ENCODE measurements at regions not wholly inside any gene's neighbourhood (a gene's known extent, or its start where the extent isn't known, plus 50 kb on each side); places are given as distances from the start of the nearest gene placed in this dataset.

DNA sequence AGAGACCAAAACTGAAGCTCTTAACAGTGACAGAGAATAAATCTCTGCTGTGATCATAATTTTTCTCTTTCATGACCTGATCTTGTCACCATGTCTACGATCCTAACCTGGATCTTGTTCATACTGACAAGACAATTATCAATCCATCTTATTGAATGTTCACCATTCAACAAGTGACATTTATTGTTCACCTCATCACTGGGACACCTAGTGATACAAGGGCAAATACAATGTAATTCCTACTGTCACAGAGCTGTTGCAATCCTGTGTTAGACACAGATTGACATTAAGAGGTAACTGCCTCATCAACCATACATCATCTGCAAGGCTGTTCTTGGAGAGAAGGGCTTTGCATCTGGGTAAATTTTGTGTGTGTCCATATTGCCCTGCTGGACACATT lies 942.4 kb upstream of the PRR20A start:
- DNase-seq (ENCODE audit: low read depth) = no peak

DNA sequence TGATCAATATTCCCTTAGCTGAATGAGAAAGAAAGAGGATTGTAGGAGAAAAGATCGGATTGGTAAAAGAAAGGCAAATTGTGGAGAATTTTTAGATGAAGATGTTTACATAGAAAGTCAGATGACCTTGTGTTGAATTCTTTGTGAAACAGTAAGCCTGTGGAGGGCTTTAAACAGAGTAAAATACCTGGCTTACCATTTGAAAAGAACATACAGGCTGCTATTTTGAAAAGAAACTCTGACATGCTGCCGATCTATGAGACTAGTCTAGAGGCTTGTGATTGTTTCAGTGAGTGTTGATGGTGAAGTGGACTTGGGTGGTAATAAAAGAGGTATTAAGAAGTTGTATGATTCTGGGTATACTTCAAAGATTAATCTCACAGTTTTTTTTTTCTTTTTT lies 938.9 kb upstream of the PRR20A start:
- DNase-seq (ENCODE audit: low read depth) = no peak

DNA sequence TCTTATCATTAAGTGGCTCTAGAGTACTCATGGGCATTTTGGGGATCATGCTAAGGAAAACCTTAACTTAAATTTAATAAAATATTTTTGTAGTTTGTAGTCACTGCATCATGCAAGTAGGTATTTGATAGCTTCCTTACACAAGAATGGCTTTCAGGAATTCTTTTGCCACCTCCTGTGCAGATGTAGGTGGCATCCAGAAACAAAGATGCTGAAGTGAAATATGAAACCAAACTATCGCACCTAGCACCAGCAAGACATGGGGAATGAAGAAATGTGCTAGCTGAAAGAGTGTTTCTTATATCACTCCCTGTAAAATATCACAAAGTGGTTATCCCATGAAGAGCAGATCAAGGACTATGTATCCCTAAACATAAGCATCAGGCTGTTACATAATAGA lies 924.5 kb upstream of the PRR20A start:
- DNase-seq (ENCODE audit: low read depth) = no peak

DNA sequence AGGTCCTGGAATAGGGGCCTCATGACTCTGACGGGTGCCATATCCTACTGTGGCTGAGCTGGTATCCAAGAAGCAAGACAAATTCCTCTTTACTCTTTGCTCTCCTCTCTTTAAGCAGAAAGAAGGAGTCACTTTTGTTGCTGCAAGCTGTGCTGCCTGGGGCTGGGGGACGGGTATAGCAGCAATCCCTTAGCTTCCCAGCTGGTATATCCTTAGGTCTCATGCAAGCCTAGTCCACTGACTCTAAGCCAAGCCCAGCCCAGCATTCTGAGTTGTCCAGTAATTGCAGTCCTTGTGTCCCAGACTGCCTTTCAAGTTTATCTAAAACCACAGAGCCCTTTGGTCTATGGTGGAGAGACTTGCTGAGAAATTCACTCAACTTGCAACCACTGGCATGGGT lies 893.0 kb upstream of the PRR20A start:
- no peak for DNase-seq (ENCODE audit: low read depth)

DNA sequence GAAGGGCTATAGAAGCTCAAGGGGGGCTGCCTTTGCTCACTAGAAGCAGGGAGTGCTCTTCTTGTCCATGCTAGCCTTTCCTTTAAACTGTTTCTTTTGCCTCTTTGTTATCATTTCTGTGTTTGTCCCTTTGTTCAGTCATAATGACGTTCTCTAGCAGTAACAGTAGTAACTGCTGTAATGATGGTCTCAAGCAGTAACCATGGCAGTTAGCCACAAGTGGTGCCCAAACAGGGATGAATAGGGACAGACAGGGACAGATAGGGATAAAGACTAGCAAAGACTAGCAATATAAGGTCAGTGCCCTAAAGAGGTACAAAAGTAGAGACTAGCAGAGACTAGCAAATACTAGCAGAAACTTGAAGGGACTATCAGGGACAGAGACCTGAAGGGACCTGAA lies 869.0 kb upstream of the PRR20A start:
- no peak for DNase-seq (ENCODE audit: low read depth)

DNA sequence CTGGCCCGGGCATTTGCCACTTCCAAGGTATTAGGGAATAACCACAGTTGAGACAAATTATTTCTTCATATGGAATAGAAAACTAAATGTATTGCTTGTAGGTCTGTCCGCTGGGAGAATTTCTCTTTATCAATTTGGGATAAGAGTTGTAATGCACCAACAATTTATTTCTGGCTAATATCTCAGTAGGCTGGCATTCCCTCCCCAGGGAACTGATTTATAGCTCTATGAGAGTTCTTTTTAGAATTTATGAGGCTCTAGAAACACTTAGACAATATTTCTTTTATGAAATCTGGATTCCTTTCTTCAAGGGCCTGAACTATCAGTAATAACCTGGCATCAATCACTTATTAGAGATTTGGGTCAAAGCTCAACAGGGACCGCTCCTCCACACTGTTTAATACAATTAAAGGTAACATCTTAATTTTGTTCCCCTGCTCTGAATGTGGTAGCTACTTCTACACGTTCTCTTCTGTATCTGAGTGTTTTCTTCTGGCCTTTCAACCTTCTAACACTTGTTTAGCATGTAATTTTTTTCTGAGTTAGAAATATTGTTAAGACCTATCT lies 857.4 kb upstream of the PRR20A start:
- DNase-seq (ENCODE audit: low read depth) = no peak

DNA sequence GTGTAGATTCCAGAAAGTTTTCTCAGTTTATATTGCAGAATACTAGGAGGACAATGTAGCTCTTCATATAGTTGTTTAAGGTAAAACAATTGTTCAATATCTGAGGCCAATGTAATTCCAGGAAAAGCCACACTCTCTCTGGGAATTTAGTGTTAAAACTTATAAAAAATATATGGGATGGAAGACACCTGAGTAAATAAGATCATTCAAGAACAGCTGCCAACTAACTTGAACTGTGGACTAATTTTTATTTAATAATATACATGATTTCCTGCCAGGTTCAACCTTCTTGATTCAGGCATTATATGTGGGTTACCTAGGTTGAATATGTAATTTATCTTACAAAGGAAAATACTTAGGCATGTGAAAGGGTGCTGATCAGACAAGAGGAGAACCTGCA lies 841.1 kb upstream of the PRR20A start:
- no peak for DNase-seq (ENCODE audit: low read depth)

DNA sequence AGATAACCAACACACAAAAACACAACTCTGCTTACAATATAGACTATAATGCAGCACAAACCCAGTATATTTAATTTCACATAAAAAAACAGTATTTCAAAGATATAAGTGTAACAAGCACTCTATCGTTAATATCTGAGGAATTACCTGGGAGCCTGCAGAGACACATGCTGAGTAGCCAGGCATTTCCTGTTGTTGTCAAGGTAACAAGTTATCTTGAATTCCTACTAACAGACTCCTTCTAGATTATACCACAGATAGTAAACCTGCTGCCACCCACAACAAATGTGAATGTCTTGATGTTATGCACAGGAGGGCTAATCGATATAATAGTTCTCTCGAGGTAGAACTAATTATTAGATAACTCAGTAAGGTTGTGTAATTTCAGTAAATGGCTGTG lies 826.0 kb upstream of the PRR20A start:
- DNase-seq (ENCODE audit: low read depth) = no peak

DNA sequence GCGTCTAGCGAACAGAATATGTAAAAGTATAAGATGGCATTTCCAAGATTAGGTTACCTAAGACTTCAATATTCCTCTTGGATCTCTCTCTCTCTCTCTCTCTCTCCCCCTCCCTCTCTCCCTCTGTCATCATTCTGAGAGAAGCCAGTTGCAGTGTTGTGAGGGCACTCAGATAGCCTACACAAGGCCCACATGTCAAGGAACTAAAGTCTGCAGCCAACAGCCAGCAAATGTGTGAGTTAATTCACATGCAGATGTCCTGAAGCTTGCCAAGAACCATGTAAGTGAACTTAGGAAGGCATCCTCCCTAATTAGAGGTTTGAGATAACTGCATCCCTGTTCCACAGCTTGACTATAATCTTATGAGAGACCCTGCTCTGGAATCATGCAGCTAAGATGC lies 822.9 kb upstream of the PRR20A start:
- DNase-seq (ENCODE audit: low read depth) = no peak

DNA sequence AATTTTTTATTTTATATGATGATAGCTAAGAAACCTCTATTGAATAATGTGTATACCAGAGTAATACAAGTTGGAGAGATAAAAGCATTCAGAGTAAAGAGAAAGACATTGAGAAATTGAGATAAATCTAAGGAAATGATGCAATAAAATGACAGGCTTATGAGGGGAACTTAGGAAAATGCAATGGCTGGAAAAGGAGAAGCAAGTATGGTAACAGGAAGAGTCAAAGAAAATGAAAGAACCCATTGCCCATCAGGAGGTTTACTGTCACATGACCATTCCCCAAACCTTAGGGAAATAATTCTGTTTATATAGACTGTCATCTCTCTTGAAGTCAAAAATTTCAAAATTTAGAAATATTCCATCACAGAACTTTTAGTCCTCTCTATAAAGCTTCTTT lies 808.0 kb upstream of the PRR20A start:
- DNase-seq (ENCODE audit: low read depth) = no peak

DNA sequence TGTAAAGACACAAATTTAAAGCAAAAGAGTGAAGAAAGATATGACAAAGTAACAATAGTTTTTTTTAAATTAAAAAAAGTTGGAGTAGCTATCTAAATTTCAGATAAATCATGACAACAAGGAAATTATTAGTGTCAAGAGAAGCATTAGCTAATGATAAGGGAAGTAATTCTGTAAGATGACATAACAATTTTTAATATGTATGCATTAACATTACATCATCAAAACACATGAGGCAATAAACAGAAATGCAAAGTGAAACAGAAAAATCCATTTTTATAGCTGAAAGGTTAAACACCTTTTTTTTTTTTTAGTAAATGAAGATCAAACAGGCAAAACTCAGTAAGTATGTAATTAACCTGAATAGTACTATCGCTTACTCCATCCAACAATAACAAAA lies 804.9 kb upstream of the PRR20A start:
- no peak for DNase-seq (ENCODE audit: low read depth)

DNA sequence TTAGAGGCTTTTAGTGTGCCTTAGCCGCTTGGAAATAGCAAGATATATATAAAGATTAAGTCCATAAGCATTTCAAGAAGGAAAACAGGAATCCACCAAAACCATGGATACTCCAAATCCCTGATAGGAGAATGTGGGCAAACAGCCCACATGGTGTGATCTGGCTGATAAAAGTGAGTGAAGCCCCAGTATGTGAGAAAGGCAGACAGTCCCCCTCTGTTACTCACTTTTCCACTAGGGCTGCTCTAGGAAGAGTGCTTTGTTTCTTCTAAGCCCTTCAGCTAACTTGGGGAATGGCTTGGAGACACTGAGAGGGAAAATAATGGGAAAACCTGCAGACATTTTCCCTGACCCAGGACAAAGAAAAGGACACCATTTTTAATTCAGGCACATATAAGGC lies 802.3 kb upstream of the PRR20A start:
- no peak for DNase-seq (ENCODE audit: low read depth)

DNA sequence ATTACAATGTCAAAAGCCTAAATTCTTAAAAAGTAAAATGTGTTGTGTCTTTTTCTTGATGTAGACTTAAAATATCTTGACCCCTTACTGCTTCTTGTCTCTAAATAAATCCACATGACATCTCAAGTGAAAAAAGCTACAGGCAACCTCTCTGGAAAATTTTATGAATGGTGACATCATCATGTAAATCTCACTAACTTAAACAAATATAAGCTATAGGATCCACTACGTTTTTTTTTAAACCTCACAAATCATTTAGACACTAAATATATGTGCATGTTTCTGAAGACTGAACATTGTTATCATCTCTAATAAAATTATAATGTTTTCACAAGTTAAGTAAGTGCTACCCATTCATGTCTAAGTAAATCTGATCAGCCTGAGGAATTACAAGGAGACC lies 793.7 kb upstream of the PRR20A start:
- no peak for DNase-seq (ENCODE audit: low read depth)

DNA sequence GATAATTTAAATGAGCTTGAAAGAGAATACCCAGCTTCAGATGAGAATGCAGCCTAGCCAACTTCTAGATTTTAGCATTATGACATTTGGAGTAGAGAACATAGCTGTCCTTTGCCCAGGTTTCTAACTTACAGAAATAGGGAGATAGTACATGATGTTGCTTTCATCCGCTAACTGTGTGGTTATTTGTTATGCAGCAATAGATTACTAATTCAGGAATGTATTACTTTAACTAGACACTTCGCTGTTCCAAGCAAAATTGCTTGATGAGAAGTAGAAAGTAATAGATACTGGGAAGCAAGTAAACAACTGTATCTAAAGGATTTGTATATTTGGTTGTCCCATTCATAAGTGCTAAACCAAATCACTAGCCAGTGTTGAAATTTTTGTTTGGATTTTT lies 790.9 kb upstream of the PRR20A start:
- no peak for DNase-seq (ENCODE audit: low read depth)

DNA sequence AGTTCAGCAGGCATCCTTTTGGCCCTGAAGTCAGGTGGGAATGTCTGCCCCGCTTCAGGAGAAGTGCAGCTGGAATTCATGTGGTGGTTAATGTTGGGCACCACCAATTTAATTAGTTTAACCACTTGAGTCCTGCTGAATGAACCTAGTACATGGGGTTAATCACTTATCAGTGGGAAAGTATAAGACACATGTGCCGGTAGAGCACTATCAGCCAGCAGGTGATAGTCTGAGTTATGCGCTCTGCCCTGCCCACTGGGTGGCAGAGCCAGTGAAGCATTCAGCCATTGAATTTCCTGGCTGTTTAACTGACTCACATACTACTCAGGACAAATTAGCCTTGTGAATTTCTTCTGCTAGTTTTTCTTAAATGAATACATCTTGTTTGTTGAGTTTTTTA lies 789.7 kb upstream of the PRR20A start:
- DNase-seq (ENCODE audit: low read depth) = no peak

DNA sequence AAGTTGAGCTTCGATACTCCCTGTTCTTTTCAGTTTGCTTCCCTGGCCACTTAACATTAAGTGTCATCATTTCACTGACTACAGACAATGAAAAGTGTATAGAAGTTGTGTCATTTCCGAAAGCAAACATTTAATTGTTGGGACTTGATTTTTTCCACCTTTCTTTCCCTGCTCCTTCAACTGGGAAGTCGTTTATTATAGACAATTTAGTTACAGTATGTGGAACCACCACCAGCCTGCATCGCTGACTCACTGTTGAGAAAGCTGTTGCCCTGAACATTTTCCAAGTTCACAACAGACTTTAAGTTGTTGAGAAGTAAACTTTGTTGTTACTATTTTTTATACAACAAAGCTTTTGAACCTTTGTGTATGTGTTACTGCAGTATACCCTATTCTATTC lies 788.4 kb upstream of the PRR20A start:
- DNase-seq (ENCODE audit: low read depth) = no peak

DNA sequence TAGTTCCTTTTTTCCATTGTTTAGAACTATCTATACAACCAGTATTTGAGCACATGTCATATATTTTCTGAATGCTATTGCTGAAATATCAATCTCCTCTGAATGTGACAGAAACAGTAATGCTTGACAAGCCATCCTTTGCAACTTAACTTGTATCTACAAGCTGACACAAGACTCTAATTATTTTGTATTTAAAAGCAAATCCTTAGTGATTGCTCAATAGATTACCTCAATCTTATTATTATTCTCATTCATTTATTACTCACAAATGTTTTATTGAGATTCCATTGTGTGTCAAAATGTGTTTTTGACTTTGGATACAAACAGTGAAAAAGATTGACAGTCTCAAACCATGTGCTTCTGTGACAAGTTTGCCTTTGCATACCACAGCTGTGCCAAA lies 787.8 kb upstream of the PRR20A start:
- DNase-seq (ENCODE audit: low read depth) = no peak

DNA sequence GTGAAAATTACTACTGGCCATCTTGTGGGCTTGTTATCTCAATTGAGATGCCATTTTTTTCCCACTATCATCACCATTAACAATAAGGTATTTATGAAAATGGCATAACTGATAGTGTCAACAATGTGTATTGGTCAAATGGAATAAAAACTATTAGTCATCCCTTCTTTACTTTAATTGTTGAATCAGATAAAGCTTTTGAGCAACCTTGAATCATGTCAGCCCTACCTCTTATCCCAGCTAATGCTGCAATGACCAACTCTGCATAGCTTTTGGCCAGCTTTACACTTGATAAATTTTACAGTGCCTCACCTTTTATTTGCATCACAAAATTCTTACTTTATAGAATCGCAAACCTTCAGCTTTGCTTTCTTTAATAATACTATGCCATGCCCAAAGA lies 784.0 kb upstream of the PRR20A start:
- no peak for DNase-seq (ENCODE audit: low read depth)

DNA sequence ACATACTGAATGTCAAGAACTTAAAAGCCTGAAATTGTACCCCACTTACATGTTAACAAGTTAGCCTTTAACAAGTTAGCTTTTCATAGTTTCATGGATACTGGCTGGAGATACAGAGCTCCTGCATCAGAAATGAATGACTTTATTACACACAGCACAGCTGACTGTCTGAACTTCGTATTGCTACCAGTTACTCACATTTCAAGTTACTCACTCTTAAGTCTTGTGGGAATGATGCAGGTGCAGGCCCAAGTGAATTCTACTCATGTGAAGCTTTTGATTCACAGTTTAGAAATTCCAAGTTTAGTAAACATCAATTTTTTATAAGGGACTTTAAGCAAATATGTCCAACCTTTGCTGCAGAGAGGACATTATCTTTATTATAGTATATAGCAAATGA lies 762.2 kb upstream of the PRR20A start:
- DNase-seq (ENCODE audit: low read depth) = no peak

DNA sequence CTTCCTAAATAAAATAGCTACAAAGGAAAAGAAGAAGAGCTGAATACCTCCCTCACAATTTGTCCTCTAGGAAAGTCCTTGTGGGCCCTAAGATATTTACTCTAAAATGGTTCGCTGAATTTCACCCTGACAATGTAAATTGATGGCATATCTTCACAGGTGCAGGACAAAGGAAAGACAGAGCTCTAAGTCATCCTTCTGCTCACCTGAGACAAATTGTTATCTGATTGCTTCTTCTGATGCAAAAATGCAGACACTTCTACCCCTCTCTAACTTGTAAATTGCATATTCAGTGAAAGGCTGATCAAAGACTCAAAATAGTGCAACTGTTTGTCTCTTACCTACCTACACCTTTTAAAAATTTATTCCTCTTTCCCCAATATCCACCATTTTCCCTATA lies 747.2 kb upstream of the PRR20A start:
- no peak for DNase-seq (ENCODE audit: low read depth)

DNA sequence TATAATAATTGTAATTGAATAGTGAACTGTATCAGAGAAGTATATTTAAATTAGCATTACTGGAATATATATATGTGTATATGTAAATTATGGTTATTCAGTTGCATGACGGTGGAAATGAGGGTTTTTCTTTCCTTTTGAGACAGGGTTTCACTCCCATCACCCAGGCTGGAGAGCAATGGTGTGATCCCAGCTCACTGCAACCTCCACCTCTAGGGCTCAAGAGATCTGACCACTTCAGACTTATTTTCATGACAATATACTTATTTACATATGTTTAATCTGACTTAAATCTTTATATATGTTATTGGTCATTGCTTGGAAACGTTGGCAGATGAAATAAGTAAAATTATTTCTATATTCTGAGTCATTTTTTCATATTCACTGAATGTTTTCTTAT lies 744.4 kb upstream of the PRR20A start:
- no peak for DNase-seq (ENCODE audit: low read depth)

DNA sequence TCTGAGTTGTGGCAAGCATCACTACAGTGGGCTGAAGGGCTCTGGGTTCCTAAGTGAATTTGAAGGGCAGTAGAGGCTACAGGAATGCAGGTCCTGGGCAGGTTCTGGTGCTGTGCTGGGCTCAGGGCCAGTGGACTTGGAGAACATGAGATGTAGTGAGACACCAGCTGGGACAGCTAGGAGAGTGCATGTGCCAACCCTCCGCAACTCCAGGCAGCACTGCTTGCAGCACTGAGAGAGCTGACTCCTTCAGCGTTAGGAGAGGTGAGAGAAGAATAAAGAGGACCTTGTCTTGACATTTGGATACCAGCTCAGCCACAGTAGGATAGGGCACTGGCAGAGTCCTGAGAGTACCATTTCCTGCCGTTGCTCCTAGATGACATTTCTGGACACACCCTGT lies 739.9 kb upstream of the PRR20A start:
- DNase-seq (ENCODE audit: low read depth) = no peak

DNA sequence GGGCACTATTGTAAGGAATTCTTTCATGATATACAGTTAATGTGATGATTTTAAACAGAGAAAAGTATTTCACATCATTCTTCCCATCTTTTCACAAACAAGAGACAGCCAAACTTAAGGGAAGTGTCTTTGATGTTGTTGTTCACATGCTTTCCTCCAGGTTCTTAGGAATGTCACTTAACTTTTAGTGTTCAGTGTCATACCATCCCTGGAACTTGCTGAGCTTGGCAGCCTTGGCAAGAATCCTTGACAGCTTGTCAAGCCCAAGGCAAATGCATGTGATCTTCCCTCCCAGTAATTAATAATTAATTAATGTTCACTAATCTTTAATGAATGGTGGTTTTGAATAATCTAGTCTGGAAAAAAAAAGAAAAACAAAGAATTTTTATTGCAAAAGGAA lies 727.9 kb upstream of the PRR20A start:
- no peak for DNase-seq (ENCODE audit: low read depth)

DNA sequence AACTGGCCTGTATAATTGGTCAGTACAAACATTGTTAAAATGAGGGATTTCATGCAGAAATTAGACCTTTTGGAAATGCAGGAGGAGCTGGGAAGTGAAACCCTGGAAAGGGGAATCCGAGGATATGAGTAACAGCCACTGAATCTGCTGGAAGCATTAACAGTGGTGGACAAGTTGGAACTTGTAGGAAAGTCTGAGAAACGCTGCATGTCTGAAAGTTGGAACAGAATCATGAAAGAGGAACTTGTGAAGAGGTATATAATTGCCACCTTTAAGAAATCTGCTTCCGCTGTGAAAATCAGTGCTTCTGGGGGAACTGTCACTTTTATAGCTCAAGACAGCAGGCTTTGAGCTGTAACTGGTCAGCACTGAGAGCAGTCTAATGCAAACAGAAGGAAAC lies 716.5 kb upstream of the PRR20A start:
- no peak for DNase-seq (ENCODE audit: low read depth)

DNA sequence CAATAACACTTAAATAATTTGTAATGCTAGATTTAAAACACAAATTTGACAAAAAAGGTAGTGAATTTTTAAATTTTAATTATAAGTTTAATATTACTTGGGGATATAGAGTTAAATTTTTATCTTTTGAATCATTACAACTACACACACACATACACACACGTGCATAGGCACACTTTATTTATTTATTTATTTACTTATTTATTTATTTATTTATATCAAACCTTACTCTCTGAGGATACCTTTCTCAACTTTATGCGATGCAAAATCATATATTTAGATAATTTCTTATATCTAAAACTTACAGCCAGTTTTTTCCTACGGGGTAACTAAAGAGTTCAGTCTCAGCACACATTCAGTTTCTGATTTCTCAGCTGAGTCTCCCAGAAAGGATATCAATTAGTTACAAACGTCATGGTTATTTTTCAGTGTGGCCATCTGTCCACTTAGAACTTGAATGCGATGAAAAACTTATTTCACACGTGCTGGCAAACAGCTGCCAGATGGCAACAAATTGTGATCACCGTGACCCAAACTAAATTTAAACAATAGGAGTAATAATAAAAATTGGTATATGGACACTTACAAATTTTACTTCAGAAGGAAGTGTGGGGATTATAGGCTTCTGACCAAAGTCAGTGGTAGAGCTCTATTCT lies 683.1 kb upstream of the PRR20A start:
- no peak for DNase-seq (ENCODE audit: low read depth)
